NCI-H524 treated with DMSO at 0.1 percent for 48 hours (cell line): ENCODE measurements at regions not wholly inside any gene's neighbourhood (a gene's known extent, or its start where the extent isn't known, plus 50 kb on each side); places are given as distances from the start of the nearest gene placed in this dataset.
"Not testable (repeated sequence)": the region's sequence is repeated elsewhere in the genome, so short reads cannot be mapped to it uniquely, and the experiment has no call there.

Experiments used
- DNase-seq: peaks from one replicate; lab custom pipeline; 2025; lab: John Stamatoyannopoulos, UW

GRCh38 chr4:160492181-160492580 is 1389.3 kb downstream of the RAPGEF2 start:
- DNase-seq, result no peak

- DNase-seq, result no peak
Measured at GRCh38 chr4:160493206-160493605, 1390.3 kb downstream of the RAPGEF2 start.

GRCh38 chr4:160495356-160495755 is 1392.5 kb downstream of the RAPGEF2 start:
- DNase-seq, result no peak

GRCh38 chr4:160498211-160498610 is 1395.3 kb downstream of the RAPGEF2 start:
- no peak for DNase-seq

- no peak for DNase-seq
Measured at GRCh38 chr4:160505724-160506123, 1402.8 kb downstream of the RAPGEF2 start.

- no peak for DNase-seq
Measured at GRCh38 chr4:160510928-160511327, 1408.0 kb downstream of the RAPGEF2 start.

- no peak for DNase-seq
Measured at GRCh38 chr4:160514126-160514525, 1411.2 kb downstream of the RAPGEF2 start.

GRCh38 chr4:160523231-160523630 is 1420.4 kb downstream of the RAPGEF2 start:
- DNase-seq, result no peak

- DNase-seq, result no peak
Measured at GRCh38 chr4:160537681-160538080, 1434.8 kb downstream of the RAPGEF2 start.

- DNase-seq, result no peak
Measured at GRCh38 chr4:160546201-160546600, 1443.3 kb downstream of the RAPGEF2 start.

GRCh38 chr4:160549951-160550519 is 1447.2 kb downstream of the RAPGEF2 start:
- DNase-seq, result not testable (repeated sequence)

GRCh38 chr4:160562661-160563060 is 1459.8 kb downstream of the RAPGEF2 start:
- no peak for DNase-seq

- no peak for DNase-seq
Measured at GRCh38 chr4:160563552-160564282, 1460.8 kb downstream of the RAPGEF2 start.

GRCh38 chr4:160567634-160568033 is 1464.8 kb downstream of the RAPGEF2 start:
- no peak for DNase-seq

- no peak for DNase-seq
Measured at GRCh38 chr4:160570271-160570670, 1467.4 kb downstream of the RAPGEF2 start.

- DNase-seq, result not testable (repeated sequence)
Measured at GRCh38 chr4:160574272-160574671, 1471.4 kb downstream of the RAPGEF2 start.

GRCh38 chr4:160580581-160580980 is 1477.7 kb downstream of the RAPGEF2 start:
- DNase-seq, result no peak

- DNase-seq, result no peak
Measured at GRCh38 chr4:160592258-160592657, 1489.4 kb downstream of the RAPGEF2 start.

- DNase-seq, result no peak
Measured at GRCh38 chr4:160595646-160596045, 1492.8 kb downstream of the RAPGEF2 start.

GRCh38 chr4:160604541-160604940 is 1501.7 kb downstream of the RAPGEF2 start:
- DNase-seq, result no peak

- DNase-seq, result no peak
Measured at GRCh38 chr4:160611181-160611580, 1508.3 kb downstream of the RAPGEF2 start.

- no peak for DNase-seq
Measured at GRCh38 chr4:160631044-160631443, 1528.2 kb downstream of the RAPGEF2 start.

GRCh38 chr4:160652790-160653189 is 1511.0 kb downstream of the FSTL5 start:
- no peak for DNase-seq

GRCh38 chr4:160675550-160675949 is 1488.2 kb downstream of the FSTL5 start:
- no peak for DNase-seq
